Smooth muscle cell (in vitro differentiated cells): ENCODE measurements at regions not wholly inside any gene's neighbourhood (a gene's known extent, or its start where the extent isn't known, plus 50 kb on each side); places are given as distances from the start of the nearest gene placed in this dataset.

Experiments
- DNase-seq: peaks from one replicate; lab custom pipeline; 2025; ENCODE audit not compliant: unreplicated experiment; lab: John Stamatoyannopoulos, UW
- H2AFZ ChIP-seq: fragments of 200-600 bp; sonication (generic); 2 replicates; pipeline ENCODE4 v1.6.0; 2016; ENCODE audit warnings: antibody characterized with exemption, low read depth, mild to moderate bottlenecking
- H3F3A ChIP-seq: fragments of 200-600 bp; sonication (generic); 2 replicates; pipeline ENCODE4 v1.6.0; 2017; ENCODE audit warnings: antibody characterized with exemption, low read depth
- H3K27ac ChIP-seq: fragments of 200-600 bp; sonication (generic); 2 replicates; pipeline ENCODE4 v1.5.1; 2016; ENCODE audit warnings: low read depth, mild to moderate bottlenecking
- H3K27me3 ChIP-seq: fragments of 200-600 bp; sonication (generic); 2 replicates; pipeline ENCODE4 v1.6.1; 2016; ENCODE audit warnings: low read depth, mild to moderate bottlenecking
- H3K36me3 ChIP-seq: fragments of 200-600 bp; sonication (generic); 2 replicates; pipeline ENCODE4 v1.5.1; 2016; ENCODE audit warnings: low read depth
- H3K4me1 ChIP-seq: fragments of 200-600 bp; sonication (generic); 2 replicates; pipeline ENCODE4 v1.5.1; 2016; ENCODE audit warnings: low read depth
- H3K4me2 ChIP-seq: fragments of 200-600 bp; sonication (generic); 2 replicates; pipeline ENCODE4 v1.6.0; 2016; ENCODE audit warnings: mild to moderate bottlenecking
- H3K4me3 ChIP-seq: fragments of 200-600 bp; sonication (generic); 2 replicates; pipeline ENCODE4 v1.5.1; 2016; ENCODE audit warnings: mild to moderate bottlenecking
- H3K79me2 ChIP-seq: fragments of 200-600 bp; sonication (generic); 2 replicates; pipeline ENCODE4 v1.6.0; 2016; ENCODE audit warnings: low read depth, mild to moderate bottlenecking
- H3K9ac ChIP-seq: fragments of 200-600 bp; sonication (generic); 2 replicates; pipeline ENCODE4 v1.6.0; 2016; ENCODE audit warnings: low read depth
- H3K9me3 ChIP-seq: fragments of 200-600 bp; sonication (generic); replicated peaks from 2 replicates; pipeline ENCODE4 v1.5.1; 2016; ENCODE audit warnings: low read depth
- H4K20me1 ChIP-seq: fragments of 200-600 bp; sonication (generic); 2 replicates; pipeline ENCODE4 v1.6.0; 2016; ENCODE audit warnings: low read depth
- CTCF ChIP-seq: fragments of 200-600 bp; sonication (generic); IDR thresholded peaks from 2 replicates; pipeline ENCODE4 v1.5.1; 2017; ENCODE audit warnings: borderline replicate concordance, mild to moderate bottlenecking, antibody characterized with exemption; ENCODE audit not compliant: insufficient read depth, poor library complexity, severe bottlenecking
- WGBS: methylation state at CpG from one replicate; pipeline ENCODE4 v1.1.7; 2016; ENCODE audit warnings: low lambda C conversion rate; 5-methylcytosine and 5-hydroxymethylcytosine counted together

GRCh38 chr21:15506086-15506485 lies 223.7 kb upstream of the USP25 start:
- Histone ChIP-seq H3K27me3 (no peaks in the 10 kb centered on the region), H3K36me3 (no peaks in the 10 kb centered on the region), H3K9me3 (no peaks in the 10 kb centered on the region), H3K9ac (no peak overlapping the region), H3K4me1 (no peaks in the 10 kb centered on the region), H3F3A (no peaks in the 10 kb centered on the region), H3K4me3 (no peak overlapping the region), H4K20me1 (no peaks in the 10 kb centered on the region), H2AFZ (no peak overlapping the region), H3K4me2 (no peak overlapping the region), H3K79me2 (no peaks in the 10 kb centered on the region), H3K27ac (no peak overlapping the region)
- WGBS, result 86% methylated on average over 1 of the region's 1 CpG
- no peak for DNase-seq
- TF ChIP-seq CTCF, result no peak

- no peaks in the 10 kb centered on the region for H3K9me3 ChIP-seq
- no peaks in the 10 kb centered on the region for H3K27me3 ChIP-seq
- H3K27ac ChIP-seq, result no peak overlapping the region
- H3K79me2 ChIP-seq, result no peaks in the 10 kb centered on the region
- H3K4me2 ChIP-seq, result no peak overlapping the region
- no peaks in the 10 kb centered on the region for H3F3A ChIP-seq
- no peak for DNase-seq
- no peak overlapping the region for H3K4me3 ChIP-seq
- H3K4me1 ChIP-seq, result no peaks in the 10 kb centered on the region
- H3K36me3 ChIP-seq, result no peaks in the 10 kb centered on the region
- no peak overlapping the region for H3K9ac ChIP-seq
- no peak for TF ChIP-seq CTCF
- H2AFZ ChIP-seq, result no peak overlapping the region
- WGBS, result 90% methylated on average over 3 of the region's 3 CpGs
- H4K20me1 ChIP-seq, result no peaks in the 10 kb centered on the region
These were observed 221.2 kb upstream of the USP25 start for GRCh38 chr21:15508554-15508953.

- WGBS, result 81% methylated on average over 8 of the region's 8 CpGs
- H3K4me2 ChIP-seq, result no peak overlapping the region
- no peak for TF ChIP-seq CTCF
These were observed 215.5 kb upstream of the USP25 start for GRCh38 chr21:15514073-15514946.

GRCh38 chr21:15515908-15516307 lies 213.9 kb upstream of the USP25 start:
- Histone ChIP-seq H3K36me3 (no peaks in the 10 kb centered on the region), H2AFZ (no peak overlapping the region), H3K9ac (no peak overlapping the region), H3K9me3 (no peaks in the 10 kb centered on the region), H3K27ac (no peak overlapping the region), H3K79me2 (no peaks in the 10 kb centered on the region), H4K20me1 (no peaks in the 10 kb centered on the region), H3K4me1 (no peaks in the 10 kb centered on the region), H3K4me3 (no peak overlapping the region), H3K4me2 (no peak overlapping the region), H3K27me3 (no peaks in the 10 kb centered on the region), H3F3A (no peaks in the 10 kb centered on the region)
- WGBS, result 91% methylated on average over 2 of the region's 2 CpGs
- DNase-seq, result no peak
- TF ChIP-seq CTCF, result no peak

More at GRCh38 chr21:15514073-15514946, 215.5 kb upstream of the USP25 start:
- no peak overlapping the region for H3K27ac ChIP-seq
- H3K36me3 ChIP-seq, result no peaks in the 10 kb centered on the region
- no peaks in the 10 kb centered on the region for H4K20me1 ChIP-seq
- H2AFZ ChIP-seq, result no peak overlapping the region
- no peaks in the 10 kb centered on the region for H3K9me3 ChIP-seq
- no peaks in the 10 kb centered on the region for H3K27me3 ChIP-seq
- no peaks in the 10 kb centered on the region for H3F3A ChIP-seq
- no peak overlapping the region for H3K9ac ChIP-seq
- H3K4me3 ChIP-seq, result no peak overlapping the region
- H3K79me2 ChIP-seq, result no peaks in the 10 kb centered on the region
- H3K4me1 ChIP-seq, result no peaks in the 10 kb centered on the region
- no peak for DNase-seq
